HG03565 (cell line): ENCODE measurements at regions not wholly inside any gene's neighbourhood (a gene's known extent, or its start where the extent isn't known, plus 50 kb on each side); places are given as distances from the start of the nearest gene placed in this dataset.

Experiments used
- ATAC-seq: cut with Tn5 transposase; IDR thresholded peaks from one replicate; pipeline ENCODE4 v1.9.1; 2021; ENCODE audit warnings: mild to moderate bottlenecking, moderate library complexity; ENCODE audit not compliant: unreplicated experiment

DNA sequence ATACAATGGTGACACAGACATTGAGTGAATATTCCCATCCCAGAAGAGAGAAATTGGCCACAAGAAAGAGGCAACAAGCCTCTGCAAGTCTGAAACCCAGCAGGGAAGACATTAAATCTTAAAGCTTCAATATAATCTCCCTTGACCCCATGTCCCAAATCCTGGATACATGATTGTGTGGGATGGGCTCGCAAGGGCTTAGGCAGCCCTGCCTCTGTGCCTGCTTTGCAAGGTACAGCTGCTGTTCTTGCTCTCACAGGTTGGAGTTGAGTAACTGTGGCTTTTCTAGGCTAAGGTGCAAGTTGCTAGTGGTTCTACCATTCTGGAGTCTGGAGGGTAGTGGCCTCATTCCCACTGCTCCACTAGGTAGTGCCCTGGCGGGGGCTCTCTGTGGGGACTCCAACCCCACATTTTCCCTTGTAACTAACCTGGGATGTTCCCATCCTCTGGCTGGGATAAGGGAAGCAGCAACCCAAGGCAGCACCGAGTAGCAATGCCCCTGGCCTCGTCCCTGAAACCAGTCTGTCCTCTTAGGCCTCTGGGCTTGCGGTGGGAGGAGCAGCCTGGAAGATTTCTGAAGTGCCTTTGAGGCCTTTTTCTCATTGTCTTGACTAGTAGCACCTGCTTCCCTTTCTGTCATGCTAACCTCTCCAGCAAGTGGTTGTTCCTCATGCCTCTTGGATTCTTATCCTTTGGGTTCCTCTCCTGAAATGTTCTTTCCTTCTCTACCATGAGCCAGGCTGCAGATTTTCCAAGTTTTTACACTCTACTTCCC lies 90.0 kb downstream of the FAM174B start:
- ATAC-seq, result no peak

DNA sequence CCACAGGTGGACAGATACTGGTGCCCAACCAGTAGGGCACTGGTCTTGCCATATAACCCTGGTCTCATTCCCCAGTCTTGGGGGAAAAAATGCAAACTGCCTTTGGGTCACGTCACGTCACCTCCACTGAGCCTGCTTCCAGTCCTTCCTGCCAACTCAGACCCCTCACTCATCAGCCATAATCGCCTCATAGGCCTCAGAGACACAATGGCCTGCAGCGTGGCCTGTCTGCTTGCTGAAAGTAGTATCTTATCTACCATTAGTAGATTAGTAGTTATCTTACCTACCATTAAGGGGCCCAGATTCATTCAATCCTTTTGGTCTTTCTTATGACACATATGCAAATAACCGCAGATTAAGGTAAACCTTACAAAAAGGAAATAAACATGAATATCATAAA lies 93.8 kb downstream of the FAM174B start:
- ATAC-seq, result no peak

DNA sequence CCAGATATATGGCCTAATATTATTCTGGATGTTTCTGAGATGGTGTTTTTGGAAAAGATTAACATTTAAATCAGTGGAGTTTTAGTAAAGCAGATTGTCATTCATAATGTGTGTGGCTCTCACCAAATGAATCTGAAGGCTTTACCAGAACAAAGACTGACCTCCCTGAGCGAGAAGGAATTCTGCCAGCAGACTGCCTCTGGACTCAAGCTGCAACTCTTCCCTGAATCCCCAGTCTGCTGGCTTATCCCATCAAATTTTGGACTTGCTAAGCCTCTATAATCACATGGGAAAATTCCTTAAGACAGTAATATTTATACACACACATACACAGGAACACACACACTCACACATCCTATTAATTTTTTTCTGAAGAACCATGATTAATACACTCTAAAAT lies 102.3 kb downstream of the FAM174B start:
- ATAC-seq, result no peak

DNA sequence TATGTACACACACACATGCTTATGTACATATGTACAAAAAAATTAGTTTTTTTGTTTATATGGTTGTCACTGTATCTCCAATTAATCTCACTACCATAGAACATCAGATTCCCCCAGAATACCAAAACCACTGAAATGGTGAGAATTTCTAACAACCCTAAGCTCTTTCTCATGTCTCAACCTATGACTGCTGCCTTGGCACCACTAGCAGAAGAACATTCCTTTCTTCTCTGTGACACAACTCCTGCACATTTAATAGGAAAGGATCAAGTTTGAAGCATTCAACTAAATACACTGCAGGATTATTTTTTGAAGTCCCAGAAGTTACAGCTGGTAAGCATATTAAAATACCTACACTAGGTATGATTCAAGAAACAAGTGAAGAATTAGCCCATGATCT lies 109.6 kb downstream of the FAM174B start:
- no peak for ATAC-seq

DNA sequence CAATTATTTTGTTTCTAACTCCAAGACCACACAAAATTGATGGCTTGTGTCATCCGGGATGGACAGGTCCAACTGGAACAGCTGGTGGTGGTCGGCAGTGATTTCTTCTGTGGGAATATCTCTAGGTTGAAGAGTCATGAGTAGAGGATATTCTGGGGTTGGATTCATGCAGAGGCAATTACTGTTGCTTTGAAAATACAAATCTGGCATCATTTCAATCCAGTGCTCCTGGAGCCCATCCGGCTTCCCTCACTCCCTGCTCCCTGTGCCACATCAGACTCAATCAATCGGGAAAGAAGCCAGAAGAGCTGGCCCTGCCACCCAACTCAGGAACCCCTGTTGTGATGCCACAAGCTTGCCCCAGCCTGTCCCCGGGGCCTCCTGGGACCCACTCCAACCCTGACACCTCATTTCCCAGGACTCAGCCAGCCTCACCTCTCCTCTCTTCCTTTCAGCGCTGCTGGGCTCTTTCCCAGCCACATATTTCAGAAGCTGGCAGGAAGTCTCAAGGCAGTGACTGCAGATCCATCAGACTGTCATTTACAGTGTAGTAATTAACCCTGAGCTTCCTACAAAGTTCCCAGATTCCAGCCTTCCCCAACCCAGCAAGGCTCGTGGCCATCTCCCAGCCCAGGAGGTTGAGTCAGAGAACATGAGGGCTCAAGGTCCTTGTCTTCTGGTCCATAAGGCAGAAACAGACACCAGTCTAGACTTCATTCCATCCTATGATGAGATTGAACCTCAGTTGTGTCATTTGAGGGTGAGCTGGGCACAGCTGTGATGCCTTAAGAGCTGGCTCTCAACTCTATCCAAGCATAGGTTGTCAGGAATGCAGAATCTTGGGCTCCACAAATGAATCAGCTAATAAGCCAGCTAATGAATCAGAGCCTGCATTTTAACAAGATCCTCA lies 114.0 kb downstream of the FAM174B start:
- no peak for ATAC-seq

DNA sequence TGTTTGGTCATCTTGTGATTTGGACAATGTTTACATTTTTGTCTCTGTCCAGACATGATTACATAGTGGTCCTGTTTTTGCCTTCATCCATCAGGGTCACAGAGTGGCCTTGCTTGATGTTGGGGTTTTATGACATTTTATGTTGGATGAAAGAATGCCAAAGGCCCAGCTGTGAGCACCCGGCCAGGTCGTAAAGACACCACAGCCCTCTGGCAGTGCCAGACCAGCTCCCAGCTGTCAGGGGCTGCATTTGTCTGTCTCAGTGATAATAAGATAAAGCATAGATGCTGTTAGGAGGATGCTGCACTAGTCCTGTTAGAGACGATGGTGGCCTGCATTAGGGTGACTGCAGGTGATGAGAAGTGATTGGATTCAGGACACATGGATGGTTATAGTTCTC lies 117.5 kb downstream of the FAM174B start:
- ATAC-seq, result no peak

DNA sequence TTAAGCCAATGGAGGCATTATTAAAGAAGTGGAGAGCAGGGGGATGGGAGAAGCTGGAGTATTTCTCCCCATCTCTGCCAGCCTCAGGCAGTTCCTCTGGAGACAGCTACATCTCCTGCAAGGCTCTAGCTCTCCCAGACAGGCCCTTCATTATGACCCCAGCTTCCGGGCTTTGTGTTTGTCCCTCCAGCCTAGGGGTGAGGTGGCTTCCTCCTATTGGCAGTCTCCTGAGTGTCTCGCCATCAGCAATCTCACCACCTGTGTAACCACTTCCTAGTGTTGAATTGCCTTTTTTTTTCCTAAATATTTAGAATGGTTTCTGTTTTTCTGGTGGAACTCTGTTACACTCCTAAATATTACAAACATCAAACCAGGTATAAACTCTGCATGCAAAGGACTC lies 122.3 kb downstream of the FAM174B start:
- no peak for ATAC-seq

DNA sequence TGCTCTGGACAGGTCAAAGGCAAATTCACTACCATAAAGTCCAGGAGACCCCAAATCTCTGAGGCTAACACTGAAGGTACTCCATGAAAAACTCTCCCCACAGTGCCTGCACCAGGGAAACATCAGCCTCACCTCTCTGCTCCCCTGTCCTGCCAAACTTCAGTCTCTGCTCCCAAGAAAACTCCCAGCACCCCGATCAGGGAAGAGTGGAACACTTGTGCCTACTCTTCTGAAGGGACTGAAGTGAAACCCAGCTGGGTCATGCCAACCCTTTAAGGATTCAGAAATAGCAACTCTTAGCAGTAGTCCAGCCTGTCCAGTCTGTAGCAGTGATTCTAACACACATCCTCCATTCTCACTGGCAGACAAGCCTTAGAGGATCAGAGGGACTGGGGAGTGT lies 124.2 kb downstream of the FAM174B start:
- ATAC-seq, result no peak

DNA sequence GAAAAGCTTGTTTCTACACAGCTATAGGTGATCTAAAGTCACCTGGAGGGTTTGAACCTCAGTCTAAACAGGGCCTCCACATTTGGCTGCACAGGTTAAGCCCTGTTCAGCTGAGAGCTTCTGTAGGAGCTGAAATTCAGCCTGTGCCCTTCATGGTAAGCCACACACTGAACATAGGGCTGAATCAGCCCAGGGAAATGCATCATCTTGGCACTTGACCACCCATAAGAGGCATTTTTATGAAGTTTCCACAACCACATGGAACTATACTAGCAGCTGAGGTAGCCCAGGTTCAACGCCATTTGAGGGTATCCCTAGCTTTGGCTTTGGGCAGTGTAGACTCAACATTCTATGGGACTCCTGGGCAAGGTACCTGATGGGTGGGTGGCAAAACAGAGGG lies 126.8 kb downstream of the FAM174B start:
- ATAC-seq, result no peak

DNA sequence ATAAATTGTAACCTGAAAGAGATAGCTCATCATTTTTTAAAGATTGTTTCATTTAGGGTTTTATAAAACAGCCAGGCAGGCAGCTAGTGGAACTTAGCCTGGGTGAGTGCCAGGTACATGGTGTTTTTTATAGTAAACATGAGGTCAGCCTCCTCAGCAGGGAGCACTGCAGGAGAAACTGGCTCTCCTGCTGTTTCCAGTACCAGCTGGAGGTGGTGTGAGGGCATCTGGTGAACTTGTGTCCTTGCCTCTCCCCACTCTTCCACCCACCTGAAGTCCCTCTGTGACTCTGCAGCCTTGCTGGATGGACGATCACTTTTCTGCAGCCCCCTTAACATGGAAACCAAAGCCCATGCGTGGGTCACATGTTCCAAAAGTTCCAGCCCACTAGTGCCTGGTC lies 128.4 kb downstream of the FAM174B start:
- ATAC-seq, result no peak

DNA sequence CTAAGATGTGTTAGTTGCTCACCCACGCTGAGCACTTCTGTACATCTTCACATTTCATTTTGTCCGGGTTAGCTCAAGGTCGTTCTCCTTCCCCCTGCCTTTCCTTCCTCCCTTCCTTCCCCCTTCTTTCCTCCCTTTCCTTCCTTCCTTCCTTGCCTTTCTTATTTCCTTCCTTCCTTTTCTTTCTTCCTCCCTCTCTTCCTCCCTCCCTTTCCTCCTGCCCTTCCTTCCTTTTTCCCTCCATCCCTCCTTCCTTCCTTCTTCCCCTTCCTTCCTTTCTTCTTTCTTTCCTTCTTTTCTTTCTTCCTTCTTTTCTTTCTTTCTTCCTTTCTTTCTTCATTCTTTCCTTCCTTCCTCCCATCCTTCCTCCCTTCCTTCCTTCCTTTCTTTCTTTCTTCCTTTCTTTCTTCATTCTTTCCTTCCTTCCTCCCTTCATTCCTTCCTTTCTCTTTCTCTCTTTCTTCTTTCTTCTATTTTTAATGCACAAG lies 129.8 kb downstream of the FAM174B start:
- no peak for ATAC-seq

DNA sequence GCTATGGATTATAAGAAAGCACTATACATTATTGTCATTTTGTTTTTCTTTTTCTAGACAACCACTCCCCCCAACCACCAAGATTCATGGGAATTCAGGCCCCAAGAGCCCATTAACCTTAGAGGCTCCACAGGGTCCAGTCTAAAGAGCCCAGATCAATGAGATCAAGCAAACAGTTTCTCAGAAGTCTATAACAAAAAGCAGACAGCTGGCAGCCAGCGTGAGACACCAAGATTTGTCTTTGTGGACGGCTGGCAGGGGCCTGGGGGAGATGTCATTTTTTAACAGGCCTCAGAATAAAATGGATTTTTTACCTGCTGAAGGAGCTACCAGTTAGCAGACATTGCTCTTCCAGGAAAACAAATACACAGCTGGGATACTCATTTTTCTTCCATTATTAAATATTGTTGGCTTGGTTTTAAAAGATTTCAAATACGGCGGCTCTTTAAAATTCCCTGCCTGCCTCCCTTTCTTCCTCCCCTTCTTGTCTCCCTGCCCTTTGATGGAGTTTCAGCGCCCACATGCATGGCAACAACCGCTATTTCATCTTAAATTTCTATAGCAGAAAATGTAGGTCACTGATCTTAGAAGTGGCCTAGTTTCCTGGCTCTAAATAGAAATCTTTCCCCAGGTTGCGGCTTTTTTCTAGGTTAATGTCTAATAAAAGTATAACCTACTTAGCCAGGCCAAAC lies 130.6 kb downstream of the FAM174B start:
- ATAC-seq, result no peak

DNA sequence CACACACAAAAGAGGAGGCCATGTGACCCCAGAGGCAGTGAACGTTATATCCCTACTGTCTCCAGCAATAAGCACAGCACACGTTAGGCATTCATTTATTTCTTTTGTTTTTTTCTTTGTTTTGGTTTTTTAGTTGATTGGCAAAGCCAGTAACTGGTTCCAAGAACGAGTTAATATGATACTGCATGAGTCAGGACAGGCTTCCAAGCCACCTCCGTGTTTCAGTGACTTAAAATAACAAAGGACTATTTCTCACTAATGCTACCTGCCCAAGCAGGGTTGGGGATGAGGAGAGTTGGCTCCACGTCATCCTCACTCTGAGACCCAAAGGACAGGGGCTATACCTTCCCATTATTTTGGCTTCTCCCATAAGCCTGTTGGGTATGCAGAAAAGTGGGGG lies 130.5 kb downstream of the ST8SIA2 start:
- no peak for ATAC-seq

DNA sequence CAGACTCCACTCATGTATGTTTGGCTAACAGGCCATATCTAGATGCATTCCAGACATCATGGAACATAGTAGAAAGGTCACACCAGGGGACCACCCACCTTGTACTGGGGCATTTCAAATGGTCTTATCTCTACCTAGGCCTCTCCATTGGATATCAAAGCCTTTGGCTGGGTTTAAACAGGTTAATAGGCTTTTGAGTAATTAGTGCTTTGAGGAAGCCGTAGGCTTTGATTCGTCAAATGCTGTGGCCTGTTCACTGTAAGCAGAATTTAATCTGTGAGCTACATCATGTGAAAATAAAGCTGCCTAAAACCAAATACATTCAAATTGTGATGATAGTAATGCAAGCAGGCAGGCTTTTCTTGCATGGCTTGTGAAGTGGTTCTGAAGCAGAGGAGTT lies 129.5 kb downstream of the ST8SIA2 start:
- no peak for ATAC-seq

DNA sequence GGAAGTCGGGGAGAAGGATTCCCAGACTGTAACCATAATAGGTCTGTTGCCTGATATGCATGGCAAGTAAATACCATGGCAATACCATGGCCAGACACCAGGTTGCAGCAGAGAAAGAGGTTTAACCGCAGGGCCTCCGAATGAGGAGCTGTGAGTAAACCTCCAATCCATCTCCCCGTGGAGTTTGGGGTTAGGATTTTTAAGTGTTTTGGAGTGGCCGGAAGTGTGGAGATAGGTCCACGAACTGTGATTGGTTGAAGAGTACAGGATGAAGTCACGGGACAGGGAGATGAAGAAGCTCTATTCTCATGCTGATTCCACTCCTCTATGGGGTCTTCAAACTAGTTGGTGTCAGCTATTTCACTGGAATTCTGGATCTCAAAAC lies 127.9 kb downstream of the ST8SIA2 start:
- ATAC-seq, result peak; percentile 98

DNA sequence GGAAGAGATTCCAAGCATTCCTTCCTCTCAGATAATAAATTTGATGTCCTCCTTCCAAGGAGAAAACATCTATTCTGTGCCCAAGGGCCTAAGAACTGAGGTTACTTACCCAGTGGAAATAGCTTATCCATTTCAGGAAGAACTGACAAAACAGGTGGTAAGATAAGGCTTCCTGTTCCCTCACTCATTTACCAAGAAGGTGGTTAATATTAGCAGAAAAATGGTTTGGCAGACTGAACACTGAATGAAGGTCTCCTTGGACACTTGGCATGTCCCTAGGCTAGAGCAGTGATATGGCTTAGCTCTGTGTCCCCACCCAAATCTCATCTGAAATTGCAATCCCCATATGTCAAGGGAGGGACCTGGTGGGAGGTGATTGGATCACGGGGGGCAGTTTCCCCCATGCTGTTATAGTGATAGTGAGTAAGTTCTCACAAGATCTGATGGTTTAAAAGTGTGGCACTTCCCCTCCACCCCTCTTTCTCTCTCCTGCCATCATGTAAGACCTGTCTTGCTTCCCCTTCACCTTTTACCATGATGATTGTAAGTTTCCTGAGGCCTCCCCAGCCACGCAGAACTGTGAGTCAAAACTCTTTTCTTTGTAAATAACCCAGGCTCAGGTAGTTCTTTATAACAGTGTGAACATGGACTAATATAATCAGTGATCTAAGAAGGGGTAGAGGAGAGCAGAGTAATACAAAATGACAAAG lies 127.4 kb downstream of the ST8SIA2 start:
- ATAC-seq, result peak; percentile 6

DNA sequence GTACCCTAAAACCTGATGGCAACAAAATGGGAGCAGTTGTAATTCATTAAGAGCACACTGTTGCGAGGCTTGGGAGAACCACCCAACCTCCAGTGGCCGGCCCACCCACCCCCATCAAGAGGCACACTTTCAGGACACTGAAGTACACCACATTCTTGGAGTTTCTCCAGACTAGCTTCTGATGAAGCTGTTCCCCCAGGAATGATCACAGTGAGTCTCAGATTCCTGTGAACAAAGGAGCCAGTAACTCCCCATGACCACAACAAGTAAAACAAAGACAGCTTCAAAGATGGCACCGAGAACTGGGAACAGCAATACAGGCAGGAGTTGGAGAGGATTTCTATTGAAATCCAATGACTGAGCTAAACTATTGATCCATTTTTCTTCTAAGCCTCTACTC lies 126.0 kb downstream of the ST8SIA2 start:
- ATAC-seq, result no peak
